ENCODE measurements at regions not wholly inside any gene's neighbourhood (a gene's known extent, or its start where the extent isn't known, plus 50 kb on each side); places are given as distances from the start of the nearest gene placed in this dataset.
A peak's percentile ranks its signal among the peaks of the same experiment; 100 is the strongest.

DNA sequence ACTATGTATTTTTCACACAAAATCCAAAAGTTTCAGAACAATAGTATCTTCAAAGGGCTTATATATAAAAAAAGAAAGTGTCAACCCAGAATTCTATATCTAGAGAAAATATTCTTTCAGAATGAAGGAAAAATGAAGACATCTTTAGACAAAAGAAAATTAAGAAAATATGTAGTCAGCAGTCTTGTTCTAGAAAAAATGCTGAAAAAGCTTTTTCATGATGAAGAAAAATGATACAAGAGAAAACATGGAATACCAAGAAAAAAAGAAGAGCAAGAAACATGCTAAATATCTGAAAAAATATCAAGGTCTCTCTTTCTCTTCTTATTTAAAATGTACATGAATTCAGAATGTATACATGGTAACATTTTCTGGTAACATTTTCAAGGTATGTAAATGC, 816.8 kb upstream of the FAT3 start:
- no peak for DNase-seq

DNA sequence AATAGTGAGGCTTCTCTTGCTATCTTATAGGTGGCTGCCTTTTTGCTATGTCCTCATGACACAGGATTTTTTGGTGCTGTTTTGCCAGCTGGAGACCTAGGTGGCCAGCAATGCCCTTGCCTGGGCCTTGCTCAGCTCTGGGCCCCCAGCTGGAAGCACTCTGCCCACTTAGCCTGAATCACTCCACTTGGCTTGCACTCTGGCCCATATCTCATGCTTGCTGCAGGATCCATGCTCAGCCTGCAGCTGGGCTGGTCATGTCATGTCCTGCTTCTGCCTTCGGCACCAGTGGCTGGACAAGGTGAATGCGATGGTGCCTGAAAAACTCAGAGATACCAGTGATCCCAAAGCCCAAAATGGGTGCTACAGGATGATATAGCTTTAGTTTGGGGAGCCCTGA, 818.6 kb upstream of the FAT3 start:
- DNase-seq = no peak

DNA sequence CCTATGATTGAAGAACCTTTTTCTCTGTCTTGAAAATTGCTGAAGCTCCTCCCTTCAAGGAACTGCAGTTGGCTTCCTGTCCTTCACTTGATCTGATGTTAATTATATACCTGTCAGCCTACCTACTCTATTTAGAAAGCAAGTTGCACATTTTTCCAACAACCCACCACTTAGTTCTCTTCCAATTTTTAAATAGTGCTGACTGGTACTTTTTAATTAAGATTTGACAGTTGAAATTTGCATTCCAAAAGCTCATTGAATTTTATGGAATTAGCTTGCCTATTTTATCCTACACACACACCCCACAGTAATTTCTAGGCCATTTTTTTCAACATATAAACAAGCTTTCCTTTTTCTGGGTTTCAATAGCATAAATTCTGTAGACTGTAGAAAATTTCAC, 820.3 kb upstream of the FAT3 start:
- no peak for DNase-seq

DNA sequence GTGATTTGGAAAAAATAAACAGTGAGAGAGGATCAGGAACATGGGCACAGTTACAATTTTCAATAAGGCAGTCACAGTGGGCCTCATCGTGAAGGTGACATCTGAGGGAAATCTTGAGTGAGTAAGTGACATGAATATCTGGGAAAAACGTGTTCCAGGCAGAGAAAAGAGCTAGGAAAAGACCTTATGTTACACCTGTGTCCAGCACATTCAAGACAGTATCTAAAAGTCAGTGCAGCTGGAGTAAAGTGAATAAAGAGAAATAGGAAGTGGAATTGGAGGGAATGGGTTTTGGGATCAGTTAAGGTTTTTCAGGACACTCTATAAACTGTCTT, 827.5 kb upstream of the FAT3 start:
- DNase-seq = no peak

DNA sequence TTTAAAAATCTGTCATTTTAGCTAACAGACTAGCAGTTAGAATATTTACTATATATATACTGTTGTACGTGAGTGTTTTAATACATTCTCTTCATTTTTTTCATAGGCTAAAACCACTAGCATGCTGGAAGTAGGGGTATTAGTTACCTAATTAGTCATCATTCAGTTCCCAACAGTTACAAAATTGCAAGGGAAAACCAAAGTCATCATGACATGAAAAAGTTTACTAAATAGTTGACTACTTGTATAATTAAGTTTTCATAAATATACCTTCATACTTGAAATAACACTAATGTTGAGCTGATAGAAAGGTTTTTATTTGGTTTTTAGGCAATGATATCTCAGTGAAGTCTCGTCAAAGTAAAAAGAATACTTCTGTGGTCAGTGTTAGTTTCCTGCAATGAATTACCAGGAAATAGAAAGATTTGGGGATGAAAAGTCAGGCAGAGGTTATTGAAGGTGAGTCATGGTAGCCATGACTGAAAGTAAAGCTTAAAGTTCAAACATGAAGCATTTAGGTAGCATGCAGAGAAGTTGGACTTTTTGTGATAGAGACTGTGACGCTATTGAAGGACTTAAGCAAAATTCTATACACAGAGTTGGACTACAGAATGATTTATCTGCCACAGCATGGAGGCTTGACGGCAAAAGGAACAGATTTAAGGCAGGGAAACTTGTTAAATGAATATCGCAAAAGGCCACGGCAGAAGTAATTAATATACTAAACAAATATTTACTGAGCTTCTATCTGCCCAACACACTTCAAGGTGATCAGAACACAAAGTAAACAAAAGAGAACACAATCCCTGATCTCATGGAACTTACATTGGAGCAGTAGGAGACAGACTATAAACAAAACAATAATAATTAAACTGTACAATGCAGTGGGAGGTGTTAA, 828.1 kb upstream of the FAT3 start:
- DNase-seq = no peak

DNA sequence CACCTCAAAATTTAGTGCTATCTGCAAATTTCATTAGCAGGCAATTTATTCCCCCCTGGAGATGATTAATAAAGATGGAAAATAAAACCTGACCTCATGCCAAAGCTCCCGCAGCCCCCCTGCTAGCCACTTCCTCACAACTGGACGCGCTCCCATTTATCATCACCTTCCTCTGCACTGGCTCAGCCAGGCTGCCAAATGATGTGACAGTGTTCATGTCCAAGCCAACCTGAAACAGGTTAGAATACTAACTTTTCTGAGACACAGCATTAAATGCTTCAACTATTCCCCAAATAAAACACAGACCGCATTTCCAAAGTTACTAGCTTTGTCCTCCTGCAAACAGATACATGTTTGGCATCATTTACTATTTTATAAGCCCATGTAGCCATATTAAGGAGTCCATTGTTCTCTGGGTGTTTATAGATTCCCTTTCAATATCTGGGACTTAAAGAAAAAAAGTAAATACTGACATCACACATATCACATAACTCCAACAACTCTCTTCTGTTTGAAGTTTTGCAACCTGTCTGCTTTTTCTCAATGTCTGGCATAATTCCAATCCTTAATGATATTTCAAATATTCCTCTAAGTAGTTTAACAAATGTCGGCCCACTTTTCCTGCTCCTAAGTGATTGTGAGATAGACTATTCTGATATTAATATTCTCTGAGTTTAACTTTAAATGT, 829.7 kb upstream of the FAT3 start:
- no peak for DNase-seq

DNA sequence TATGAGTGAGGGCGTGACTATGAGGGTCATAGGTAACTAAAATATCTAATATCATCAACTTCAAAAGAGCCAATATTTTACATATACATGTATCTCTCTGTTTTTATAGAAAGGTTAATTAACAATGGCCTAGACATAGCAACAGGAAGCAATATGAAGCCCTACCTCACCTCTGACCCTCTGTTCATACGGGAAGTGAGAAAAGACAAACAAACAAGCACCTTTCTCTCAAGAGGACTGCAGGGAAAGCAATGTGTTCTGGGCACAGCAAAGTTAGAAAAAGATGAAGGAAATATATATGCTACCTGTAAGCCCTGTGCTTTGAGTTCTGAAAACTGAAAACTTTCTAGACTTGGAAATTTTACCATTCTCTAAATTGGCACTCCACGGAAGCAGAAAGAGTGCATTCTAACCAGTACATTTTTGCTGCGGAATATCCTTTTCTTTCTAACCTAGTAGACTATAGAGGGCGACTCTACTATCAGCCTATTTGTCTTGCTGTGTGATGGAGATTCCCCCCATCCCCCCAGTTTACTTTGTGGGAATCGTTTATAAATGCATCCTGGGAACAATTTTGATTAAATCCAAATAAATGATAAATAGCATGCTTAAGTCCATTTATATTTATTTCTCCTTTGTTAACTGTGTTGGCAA, 830.4 kb upstream of the FAT3 start:
- no peak for DNase-seq

DNA sequence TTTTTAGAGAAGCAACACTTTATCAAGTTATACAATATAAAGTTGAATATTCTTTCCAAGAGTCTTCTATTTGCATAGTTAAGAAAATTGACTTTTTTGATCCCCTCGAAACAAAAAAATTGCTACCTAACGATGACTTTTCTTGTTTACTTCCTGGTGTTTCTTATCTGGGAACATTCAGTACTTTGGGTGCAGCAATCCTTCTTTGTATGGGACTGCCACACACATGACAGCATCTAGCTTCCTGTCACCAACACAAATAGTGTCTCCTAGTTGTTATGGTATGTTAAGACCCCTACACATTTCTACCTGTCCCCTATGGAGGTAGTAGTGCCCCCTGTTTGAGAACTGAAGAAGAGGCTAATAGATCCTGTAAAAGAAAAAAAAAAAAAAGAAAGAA, 841.7 kb upstream of the FAT3 start:
- no peak for DNase-seq

DNA sequence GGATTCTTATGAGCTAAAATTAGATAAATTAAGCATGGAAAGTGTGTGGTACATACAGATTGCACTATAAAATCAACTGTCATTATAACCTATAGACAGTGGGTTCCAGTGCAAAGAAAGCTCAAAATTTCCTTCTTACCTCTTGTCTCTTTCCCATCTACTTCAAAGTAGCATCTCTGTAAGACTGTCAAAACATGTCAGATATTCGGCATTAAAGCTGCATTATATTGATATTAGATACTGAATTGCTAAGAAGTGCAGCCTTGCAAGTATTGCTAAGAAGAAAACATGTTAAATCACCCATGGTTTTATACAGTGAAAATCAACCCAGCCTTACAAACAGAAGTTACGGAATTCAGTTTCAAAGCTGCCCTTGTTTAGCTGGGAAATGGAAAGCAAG, 849.8 kb upstream of the FAT3 start:
- no peak for DNase-seq

DNA sequence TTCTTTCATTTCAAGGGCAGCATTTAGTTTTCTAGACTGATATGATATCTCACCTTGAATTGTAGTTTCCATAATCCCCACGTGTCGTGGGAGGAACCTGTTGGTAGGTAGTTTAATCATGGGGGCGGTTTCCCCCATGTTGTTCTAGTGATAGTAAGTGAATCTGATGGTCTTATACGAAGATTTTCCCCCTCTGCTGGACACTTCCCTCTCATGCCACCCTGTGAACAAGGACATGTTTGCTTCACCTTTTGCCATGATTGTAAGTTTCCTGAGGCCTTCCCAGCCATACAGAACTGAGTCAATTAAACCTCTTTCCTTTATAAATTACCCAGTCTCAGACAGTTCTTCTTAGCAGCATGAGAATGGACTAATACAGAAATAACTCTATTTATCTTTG, 851.1 kb upstream of the FAT3 start:
- no peak for DNase-seq

DNA sequence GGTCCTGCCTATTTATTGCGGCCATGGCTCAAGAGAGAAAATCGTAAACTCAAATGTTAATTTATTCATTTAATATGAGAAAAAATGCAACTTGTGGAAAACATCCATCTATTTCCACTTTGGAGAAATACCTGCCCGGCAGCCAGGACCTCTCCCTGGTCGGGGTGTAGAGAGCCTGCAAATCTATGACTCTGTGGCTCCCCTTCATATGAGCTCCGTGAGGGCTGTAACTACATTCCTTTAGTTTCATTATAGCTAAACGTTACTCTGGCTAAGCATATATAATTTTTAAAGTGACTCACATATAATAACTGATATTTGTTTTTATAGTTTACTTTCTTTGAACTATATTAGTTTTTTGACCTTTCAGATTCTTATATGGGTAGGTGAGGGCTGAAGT, 857.8 kb upstream of the FAT3 start:
- DNase-seq = no peak

DNA sequence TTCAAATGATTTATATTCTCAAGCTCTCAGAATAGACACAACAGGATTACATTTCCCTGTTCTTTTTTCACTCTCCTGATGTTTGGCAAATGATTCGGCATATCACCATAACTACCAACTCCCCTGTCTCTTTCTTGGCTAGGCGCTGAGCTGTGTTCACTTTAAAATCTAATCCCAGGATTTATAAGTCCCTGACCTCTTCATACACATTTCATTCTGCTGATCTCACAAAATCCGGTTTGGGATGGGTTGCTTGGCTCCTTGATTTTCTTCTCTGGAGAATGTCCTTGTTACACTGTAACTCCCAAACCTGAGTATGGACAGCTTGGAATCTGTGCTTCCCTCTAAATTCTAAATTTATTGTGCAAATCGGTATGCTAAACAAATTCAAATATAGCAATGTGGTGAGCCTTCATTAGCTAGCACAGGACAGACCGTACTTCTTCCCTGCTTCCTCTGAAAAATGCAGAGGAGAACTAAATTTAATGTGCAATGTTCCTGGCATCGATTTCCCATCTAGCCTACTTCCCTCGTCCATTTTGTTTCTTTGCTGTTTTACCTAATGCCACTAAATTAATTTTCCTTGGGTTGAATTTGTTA, 858.5 kb upstream of the FAT3 start:
- DNase-seq = no peak

DNA sequence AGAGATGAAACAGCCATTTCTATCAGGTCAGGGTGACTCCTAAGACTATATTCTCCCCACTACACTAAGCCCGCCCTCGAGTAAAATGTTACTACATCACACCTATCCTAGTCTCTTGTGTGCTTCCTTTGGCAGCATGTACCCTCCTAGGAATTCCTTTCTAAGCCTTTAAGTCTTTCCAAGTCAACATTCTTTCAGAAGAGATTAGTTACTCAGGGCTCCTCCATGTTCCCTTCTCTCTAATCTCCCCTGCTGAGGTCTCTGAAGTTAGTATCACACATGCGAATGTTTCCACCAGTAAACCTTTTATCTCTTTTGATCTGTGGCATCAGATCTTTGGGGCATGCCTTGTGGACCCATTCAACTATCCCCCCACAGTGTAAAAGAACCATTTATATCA, 873.7 kb upstream of the FAT3 start:
- DNase-seq = no peak

DNA sequence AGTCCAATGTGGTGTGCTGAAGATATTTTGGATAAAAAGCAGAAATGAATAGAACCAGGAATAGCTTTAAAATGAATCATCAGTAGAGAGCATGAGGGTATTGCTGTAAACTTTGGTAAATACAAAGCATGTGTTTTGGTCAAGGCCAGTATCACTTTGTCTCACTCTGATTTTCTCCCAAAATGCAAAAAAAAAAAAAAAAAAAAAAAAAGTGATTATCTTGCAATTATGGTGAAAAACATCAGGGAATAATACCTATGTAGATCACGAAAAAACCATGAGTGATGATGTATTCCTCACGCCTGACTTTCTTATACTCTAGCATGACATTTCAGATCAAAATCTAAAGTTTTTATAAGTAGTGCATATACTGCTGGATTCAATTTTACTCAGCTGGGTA, 897.9 kb upstream of the FAT3 start:
- no peak for DNase-seq

DNA sequence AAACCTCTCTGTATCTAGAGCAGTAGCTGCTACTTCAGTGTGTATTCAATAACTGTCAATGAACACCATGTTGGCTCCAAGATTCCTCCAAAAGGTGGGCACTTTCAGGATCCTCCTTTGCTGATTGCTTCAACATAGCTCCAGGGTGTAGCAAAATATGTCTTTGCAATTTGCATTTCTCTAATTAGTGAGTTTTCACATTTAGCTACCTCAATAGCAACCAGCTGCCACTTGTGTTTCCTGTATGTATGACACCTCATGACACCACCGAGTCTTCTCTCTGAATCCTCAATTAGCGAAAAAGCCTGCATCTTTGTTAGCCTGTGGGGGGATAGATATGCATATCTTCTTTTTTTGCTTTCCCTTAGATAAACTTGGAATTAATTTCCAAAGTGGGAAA, 898.3 kb upstream of the FAT3 start:
- DNase-seq = no peak

DNA sequence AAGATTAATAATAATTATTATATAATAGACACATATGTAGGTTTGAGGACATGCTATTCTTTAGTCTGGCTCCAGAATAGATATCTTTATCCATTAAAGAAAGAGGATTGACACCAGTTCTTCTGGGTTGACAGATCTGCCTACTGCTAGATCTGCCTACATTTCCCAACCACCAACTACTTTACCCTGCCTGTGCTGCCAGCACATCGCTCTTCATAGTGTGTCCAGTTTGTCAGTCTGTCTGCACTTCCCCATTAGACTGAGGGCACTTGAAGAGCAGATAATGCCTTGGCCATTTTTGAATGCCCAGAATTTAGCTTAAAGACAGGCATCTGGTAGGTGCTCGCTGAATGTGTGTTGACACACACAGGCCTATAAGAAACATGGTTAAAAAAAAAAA, 910.1 kb upstream of the FAT3 start:
- no peak for DNase-seq

DNA sequence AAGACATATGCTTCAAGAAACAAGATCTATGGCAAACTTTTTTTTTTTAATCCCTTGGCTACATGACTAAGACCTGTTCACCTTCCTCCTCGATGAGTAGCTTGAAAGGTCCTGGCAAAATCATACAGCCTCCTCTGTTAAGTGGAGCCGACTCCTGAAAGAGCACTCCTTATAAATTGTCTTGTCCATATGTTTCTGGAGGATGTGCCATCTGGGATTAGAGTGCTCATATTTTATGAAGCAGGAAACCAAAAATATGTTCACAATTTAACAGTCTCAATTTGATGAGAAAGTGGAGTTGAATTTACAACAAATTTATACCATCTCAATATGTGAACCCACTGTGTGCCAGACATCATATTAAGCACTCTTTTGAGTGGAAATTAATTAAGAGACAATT, 912.1 kb upstream of the FAT3 start:
- DNase-seq = no peak

DNA sequence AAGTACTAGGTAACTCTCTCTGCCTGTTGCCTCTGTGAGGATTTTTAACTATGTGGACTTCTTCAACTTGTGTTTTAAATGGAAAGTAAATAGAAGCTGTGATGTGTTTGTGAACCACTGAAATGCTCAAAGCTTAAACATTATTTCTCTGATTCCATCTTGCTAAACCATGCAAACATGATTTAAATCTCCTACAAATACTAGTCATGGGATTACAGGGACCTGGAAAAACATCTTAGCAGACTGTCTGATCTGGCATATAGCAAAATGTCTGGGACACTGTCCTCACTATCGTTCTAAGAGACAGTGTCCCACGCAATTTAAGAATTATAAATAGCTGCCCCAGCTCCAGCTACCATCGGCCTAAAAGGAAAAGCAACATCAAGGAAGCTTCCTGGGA, 914.5 kb upstream of the FAT3 start:
- DNase-seq = no peak

DNA sequence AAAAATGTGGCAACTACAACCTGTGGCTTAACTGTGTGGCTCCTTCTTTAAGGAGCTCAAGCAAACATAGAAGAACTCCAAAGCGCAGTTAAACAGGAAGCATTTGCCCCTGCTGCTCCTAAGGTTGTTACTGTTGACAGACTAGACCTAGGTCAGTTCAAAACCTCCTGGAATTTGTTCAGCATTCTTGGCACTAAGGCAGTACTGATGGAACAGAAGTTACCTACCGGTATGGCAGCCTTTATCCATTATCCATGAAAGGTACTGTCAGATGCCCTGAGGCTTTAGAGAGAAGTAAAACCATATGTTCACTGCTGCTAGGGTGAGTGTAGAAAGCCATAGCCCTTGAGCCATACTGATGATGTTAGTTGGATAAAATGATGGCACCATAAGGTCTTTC, 916.5 kb upstream of the FAT3 start:
- DNase-seq = no peak

DNA sequence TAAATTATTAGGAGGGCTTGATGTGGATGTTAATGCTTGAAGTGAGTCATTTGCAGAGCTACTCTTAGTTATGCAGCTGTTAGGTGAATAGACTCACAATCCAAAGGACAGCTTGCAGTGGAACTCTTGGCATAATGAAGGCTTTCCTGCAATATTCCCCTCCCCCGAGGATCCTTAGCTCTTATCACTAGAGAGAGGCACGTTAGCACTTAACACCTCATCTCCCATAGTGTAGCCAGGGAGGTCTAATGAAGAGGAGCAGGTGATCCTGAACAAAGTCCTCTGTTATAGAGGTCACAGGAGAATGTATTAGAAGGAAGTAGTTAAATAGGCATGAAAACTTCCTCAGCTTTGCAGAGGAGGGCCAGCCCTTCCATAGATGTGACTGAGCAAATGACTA, 919.2 kb upstream of the FAT3 start:
- DNase-seq = no peak

DNA sequence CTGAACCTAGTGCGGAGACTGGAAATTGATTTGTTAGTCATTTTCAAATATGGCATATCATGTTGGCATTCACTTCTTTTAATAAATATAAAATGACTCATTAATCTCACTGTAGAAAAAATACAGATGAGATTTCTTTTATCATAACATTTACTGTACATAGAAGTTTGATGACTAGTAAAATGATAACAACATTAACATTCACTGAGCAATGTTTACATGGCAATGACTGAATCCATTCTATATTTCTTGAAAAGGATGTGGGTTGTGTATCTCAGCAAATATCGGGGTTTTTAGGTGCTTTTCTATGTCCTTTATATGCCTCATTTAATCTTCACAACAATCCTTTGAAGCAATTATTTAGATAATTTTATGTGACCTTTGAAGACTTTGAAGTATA, 920.9 kb upstream of the FAT3 start:
- DNase-seq = no peak

DNA sequence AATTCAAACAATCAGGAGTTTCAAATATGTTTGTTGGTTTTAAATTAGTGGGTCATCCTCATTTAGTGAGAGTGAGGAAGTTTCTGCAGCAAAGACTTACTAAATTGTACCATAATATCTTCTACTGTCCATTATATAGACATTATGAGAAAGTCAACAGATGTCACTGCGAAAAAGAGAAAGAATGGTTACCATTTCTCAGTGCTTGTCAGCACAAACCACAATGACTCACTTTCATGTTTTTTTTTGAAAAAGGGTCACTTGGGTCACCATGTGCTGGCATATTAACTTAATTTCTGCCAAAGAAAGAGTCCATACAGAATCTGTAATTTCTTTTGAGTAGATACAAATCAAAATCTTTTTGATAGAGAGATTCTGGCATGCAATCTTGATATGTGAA, 924.6 kb upstream of the FAT3 start:
- peak; percentile 4 for DNase-seq

DNA sequence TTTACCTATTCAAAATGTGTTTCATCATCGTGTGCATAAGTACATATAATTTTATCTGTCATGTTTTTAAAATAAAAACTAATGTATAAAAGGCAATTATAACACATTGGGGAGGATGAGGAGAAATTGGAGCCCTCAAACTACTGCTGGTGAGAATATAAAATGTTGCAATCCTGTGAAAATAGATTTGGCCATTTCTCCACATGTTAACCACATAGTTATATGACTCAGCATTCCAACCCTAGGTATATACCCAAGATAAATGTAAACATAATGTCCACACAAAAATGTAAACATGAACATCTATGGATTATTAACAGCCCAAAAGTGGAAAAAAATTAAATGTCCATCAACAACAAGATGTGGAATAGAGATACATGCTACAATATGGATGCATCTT, 928.0 kb upstream of the FAT3 start:
- DNase-seq = no peak

DNA sequence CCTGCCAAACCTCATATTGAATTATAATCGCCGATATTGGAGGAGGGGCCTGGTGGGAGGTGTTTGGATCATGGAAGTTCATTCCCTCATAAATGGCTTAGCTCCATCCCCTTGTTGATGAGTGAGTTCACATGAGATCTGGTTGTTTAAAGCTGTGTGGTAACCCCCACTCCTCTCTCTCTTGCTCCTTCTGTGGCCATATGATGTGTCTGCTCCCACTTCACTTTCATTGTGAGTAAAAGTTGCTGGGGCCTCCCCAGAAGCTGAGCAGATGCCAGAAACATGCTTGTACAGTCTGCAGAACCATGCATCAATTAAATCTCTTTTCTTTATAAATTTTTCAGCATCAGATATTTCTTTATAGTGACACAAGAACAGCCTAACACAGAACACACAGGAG, 929.0 kb upstream of the FAT3 start:
- no peak for DNase-seq

Measured in EL (cell line).